OCI-LY3 (cell line): ENCODE measurements at regions not wholly inside any gene's neighbourhood (a gene's known extent, or its start where the extent isn't known, plus 50 kb on each side); places are given as distances from the start of the nearest gene placed in this dataset.

ENCODE experiments used
- EZH2phosphoT487 ChIP-seq: fragments of 200-600 bp; shearing (Covaris generic); IDR thresholded peaks from 2 replicates; pipeline ENCODE4 v1.6.1; 2018; ENCODE audit warnings: antibody characterized with exemption, mixed run types, low read depth
- TF ChIP-seq, protein P1 (sequence below): fragments of 200-600, 300-600 bp; sonication (generic); IDR thresholded peaks from 2 replicates; pipeline ENCODE4 v1.5.1; 2014; ENCODE audit warnings: antibody characterized with exemption, low read length, low read depth

DNA sequence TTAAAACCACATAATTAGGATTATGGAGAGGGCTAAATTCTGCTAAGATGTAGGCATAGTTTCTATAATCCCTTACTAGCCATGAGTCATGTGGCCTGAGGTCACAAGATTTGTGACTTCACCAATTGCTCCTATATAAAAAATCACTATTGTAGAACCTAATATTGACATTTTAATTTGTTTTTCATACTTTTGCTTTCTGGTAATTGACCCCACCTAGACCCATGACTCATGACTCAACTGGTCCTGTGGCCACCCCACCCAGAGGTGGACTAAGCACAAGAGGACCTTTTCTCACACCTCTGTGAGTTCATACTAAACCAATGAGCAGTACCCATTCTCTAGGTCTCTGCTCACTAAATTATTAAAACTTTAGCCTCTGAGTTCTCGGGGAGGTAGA lies 1567.5 kb upstream of the LRRTM1 start:
- TF ChIP-seq, protein P1, sequence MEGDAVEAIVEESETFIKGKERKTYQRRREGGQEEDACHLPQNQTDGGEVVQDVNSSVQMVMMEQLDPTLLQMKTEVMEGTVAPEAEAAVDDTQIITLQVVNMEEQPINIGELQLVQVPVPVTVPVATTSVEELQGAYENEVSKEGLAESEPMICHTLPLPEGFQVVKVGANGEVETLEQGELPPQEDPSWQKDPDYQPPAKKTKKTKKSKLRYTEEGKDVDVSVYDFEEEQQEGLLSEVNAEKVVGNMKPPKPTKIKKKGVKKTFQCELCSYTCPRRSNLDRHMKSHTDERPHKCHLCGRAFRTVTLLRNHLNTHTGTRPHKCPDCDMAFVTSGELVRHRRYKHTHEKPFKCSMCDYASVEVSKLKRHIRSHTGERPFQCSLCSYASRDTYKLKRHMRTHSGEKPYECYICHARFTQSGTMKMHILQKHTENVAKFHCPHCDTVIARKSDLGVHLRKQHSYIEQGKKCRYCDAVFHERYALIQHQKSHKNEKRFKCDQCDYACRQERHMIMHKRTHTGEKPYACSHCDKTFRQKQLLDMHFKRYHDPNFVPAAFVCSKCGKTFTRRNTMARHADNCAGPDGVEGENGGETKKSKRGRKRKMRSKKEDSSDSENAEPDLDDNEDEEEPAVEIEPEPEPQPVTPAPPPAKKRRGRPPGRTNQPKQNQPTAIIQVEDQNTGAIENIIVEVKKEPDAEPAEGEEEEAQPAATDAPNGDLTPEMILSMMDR = no peak
- no peak for TF ChIP-seq EZH2phosphoT487
